Epithelial cell of proximal tubule (primary cell): ENCODE measurements at regions not wholly inside any gene's neighbourhood (a gene's known extent, or its start where the extent isn't known, plus 50 kb on each side); places are given as distances from the start of the nearest gene placed in this dataset.

Source experiments
- DNase-seq: peaks from one replicate; pipeline ENCODE4 v3.0.0-alpha.2; 2011; ENCODE audit warnings: low read depth
- H3K4me3 ChIP-seq: 2 replicates; pipeline ENCODE4 v1.5.1; 2011; ENCODE audit warnings: low read depth, mild to moderate bottlenecking, low read length
- CTCF ChIP-seq: conservative IDR thresholded peaks from 2 replicates; pipeline ENCODE4 v1.5.1; 2012; ENCODE audit warnings: low read depth, mild to moderate bottlenecking, low read length

DNA sequence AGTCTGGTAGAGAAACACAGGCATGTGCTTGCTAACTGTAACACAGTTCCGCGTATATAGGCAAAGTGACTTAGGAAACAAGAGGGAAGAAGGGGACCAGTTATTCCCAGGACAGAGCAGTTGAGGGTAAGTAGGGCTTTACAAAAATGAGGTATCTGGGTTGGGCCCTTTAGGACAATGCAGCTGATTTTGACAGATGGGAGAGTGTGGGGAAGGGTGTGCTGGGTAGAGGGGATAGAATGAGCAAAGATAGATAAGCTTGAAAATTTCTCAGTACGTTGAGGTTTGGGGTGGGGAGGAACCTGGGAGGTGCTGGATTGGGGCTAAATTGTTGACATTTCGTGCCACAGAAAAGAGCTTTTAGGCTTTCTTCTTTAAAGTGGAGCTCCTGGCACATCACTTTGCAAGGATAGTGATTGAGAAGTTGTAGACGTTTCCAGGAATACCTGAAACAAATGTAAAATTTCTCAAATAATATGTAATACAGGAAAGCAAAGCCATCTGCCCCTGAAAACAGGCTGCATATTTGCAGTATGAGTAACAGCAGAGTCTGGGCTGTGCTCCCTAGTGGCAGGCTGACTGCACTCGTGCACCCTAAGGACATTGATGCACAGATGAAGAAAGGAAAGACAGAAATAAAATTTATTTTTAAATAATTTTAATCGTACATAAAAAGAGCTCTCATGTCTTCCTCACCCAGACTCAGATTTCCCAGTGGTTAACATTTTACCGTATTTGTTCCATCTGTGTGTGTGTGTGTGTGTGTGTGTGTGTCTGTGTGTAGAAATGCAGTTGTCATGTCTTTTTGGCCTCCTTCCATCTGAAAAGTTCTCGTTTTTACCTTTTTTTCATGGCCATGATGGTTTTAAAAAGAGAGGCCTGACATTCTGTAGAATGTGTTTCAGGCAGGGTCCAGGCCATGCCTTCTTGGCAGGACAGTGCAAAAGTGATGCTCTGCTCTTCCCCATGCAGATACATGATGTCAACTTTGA, 144.9 kb upstream of the DMRT1 start:
- H3K4me3 ChIP-seq, result no peak overlapping the region
- no peak for DNase-seq
- peak; percentile 41 for TF ChIP-seq CTCF

GRCh38 chr9:698276-698675, 143.2 kb upstream of the DMRT1 start:
- DNase-seq, result no peak
- no peak for TF ChIP-seq CTCF

GRCh38 chr9:698954-699353, 142.5 kb upstream of the DMRT1 start:
- TF ChIP-seq CTCF, result no peak
- no peak overlapping the region for H3K4me3 ChIP-seq
- no peak for DNase-seq

More at GRCh38 chr9:698276-698675, 143.2 kb upstream of the DMRT1 start:
- H3K4me3 ChIP-seq, result no peak overlapping the region

- DNase-seq, result no peak
- TF ChIP-seq CTCF, result no peak
- H3K4me3 ChIP-seq, result no peak overlapping the region
These were observed 142.1 kb upstream of the DMRT1 start for GRCh38 chr9:699396-699795.

GRCh38 chr9:700365-701282, 140.9 kb upstream of the DMRT1 start:
- DNase-seq, result no peak
- no peak for TF ChIP-seq CTCF

GRCh38 chr9:703392-703791, 138.1 kb upstream of the DMRT1 start:
- no peak for DNase-seq
- no peak for TF ChIP-seq CTCF
- no peak overlapping the region for H3K4me3 ChIP-seq

More at GRCh38 chr9:700365-701282, 140.9 kb upstream of the DMRT1 start:
- no peak overlapping the region for H3K4me3 ChIP-seq
